ENCODE measurements at regions not wholly inside any gene's neighbourhood (a gene's known extent, or its start where the extent isn't known, plus 50 kb on each side); places are given as distances from the start of the nearest gene placed in this dataset.

DNA sequence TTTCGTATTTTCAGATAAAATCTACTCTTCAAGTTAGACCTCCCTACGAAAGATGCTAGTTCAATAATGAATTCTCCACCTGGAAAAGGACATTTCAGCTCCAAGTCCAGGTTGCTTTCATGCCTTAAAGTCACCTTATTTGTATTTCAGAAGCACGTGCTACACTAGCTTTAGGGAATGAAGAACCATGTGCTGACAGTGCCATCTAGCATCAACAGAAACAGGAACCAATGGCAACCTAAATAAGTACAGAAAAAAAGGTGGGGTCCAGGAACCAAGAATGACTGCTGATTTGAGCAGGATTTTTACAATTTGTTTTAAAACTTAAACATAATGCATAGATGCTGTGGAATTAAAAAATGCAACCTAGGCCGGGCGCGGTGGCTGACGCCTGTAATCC is 77.6 kb upstream of the SNRPN start:
- H3K27me3 ChIP-seq = no peaks in the 10 kb centered on the region
- intact Hi-C loops (cut with DNase I) = no loop called here
- no peak overlapping the region for H3K27ac ChIP-seq
- no peak for ATAC-seq
- peaks cover 0 to 52% of the 10 kb centered on the region in 2 donors for H3K9me3 ChIP-seq
- DNase-seq = no peak
- no peak overlapping the region for H3K4me3 ChIP-seq
- TF ChIP-seq, protein P1, sequence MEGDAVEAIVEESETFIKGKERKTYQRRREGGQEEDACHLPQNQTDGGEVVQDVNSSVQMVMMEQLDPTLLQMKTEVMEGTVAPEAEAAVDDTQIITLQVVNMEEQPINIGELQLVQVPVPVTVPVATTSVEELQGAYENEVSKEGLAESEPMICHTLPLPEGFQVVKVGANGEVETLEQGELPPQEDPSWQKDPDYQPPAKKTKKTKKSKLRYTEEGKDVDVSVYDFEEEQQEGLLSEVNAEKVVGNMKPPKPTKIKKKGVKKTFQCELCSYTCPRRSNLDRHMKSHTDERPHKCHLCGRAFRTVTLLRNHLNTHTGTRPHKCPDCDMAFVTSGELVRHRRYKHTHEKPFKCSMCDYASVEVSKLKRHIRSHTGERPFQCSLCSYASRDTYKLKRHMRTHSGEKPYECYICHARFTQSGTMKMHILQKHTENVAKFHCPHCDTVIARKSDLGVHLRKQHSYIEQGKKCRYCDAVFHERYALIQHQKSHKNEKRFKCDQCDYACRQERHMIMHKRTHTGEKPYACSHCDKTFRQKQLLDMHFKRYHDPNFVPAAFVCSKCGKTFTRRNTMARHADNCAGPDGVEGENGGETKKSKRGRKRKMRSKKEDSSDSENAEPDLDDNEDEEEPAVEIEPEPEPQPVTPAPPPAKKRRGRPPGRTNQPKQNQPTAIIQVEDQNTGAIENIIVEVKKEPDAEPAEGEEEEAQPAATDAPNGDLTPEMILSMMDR (IDR thresholded peaks at IDR 0.05) = no peak
- no peaks in the 10 kb centered on the region for H3K4me1 ChIP-seq
- no peaks in the 10 kb centered on the region for H3K36me3 ChIP-seq

DNA sequence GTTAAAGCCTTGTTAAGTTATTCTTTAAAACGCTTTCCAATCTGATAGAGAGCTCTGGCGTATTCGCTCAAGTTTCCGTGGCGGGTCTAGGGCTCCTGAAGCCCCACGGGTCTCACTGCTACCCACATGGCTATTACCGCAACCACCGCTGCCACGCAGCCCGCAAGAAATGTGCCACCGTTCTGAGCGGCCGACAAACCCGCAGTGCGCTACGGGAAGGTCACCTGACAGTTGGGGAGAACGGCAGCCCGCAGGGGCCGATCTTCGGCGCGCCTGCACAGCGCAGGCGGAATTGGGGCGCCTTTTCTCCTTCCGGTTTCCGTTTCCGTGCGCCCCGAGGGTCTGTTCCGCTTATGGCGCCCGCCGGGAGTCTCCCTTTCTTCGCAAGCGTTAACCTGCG is 76.6 kb upstream of the SNRPN start:
- H3K36me3 ChIP-seq = no peaks in the 10 kb centered on the region
- DNase-seq = peak in 2 of 4 donors; percentile 77 to 80
- no peaks in the 10 kb centered on the region for H3K4me1 ChIP-seq
- peak overlapping the region in 1 of 2 donors; percentile 16 for H3K4me3 ChIP-seq
- TF ChIP-seq, protein P1 (IDR thresholded peaks at IDR 0.05) = no peak
- peaks cover 0 to 47% of the 10 kb centered on the region in 2 donors for H3K9me3 ChIP-seq
- H3K27me3 ChIP-seq = no peaks in the 10 kb centered on the region
- H3K27ac ChIP-seq = no peak overlapping the region
- peak; percentile 41 for ATAC-seq
- intact Hi-C loops (cut with DNase I) = no loop called here

DNA sequence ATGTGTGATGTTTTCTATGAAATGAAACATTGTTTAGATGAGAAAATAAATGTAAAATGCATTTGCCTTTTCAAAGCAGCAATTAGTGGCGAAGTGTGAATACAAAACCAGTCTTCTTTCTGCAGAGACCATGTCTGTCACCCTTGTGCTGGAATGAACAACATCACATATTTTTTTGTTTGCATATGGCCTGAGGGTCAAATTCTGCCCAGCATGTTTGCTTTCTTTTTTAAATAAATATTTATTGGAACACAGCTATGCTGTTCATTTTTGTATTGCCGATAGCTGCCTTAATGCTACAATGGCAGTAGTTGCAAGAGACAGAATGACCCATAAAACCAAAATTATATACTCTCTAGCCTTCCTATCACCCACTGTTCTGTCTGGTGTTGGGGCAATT is 75.3 kb upstream of the SNRPN start:
- Histone ChIP-seq H3K4me1 (no peaks in the 10 kb centered on the region), H3K9me3 (peaks cover 0 to 43% of the 10 kb centered on the region in 2 donors), H3K27ac (no peak overlapping the region), H3K36me3 (no peaks in the 10 kb centered on the region), H3K27me3 (no peaks in the 10 kb centered on the region), H3K4me3 (no peak overlapping the region)
- intact Hi-C loops (cut with DNase I) = no loop called here
- no peak for DNase-seq
- ATAC-seq = no peak
- TF ChIP-seq, protein P1 (IDR thresholded peaks at IDR 0.05) = no peak

DNA sequence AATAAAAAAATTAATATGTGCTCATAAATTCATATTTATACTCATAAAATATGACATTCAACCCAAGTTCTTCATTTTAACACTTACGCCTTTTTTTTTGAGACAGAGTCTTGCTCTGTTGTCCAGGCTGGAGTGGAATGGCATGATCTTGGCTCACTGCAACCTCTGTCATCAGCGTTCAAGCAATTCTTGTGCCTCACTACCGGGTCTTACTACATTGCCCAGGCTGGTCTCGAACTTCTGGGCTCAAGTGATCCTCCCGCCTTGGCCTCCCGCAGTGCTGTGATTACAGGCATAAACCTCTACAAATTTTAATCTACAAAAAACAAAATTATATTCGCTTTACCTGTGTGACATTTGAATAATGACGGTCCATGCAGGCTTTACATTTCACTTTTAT is 74.1 kb upstream of the SNRPN start:
- no peak for ATAC-seq
- H3K27me3 ChIP-seq = no peaks in the 10 kb centered on the region
- no peak for DNase-seq
- no peak overlapping the region for H3K4me3 ChIP-seq
- H3K4me1 ChIP-seq = no peaks in the 10 kb centered on the region
- no peaks in the 10 kb centered on the region for H3K36me3 ChIP-seq
- H3K27ac ChIP-seq = no peak overlapping the region
- H3K9me3 ChIP-seq = peaks cover 0 to 43% of the 10 kb centered on the region in 2 donors
- TF ChIP-seq, protein P1 (IDR thresholded peaks at IDR 0.05) = no peak
- intact Hi-C loops (cut with DNase I) = no loop called here

DNA sequence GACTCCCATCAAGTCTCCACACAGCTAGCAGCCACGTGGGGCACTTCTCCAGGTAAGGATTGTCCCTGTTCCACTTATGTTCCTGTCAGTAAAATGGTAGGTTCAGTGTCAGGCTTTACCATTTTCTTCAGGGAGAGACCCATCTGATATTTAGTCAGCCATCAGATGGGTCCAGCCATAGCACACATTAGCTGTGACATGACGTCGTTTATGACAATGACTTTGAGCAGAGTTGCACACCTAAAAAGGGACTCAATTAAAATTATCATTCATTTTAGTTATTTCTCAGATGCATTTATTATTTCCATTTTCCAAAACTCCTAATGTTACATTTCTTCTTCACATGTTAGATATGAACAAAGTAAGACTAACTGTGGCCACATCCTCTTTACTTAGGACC is 68.2 kb upstream of the SNRPN start:
- H3K4me3 ChIP-seq = no peak overlapping the region
- intact Hi-C loops (cut with DNase I) = no loop called here
- ATAC-seq (no peak), DNase-seq (no peak)
- TF ChIP-seq, protein P1 (IDR thresholded peaks at IDR 0.05) = no peak
- H3K36me3 ChIP-seq = no peaks in the 10 kb centered on the region
- H3K4me1 ChIP-seq = no peaks in the 10 kb centered on the region
- H3K27me3 ChIP-seq = no peaks in the 10 kb centered on the region
- peaks cover 0 to 39% of the 10 kb centered on the region in 2 donors for H3K9me3 ChIP-seq
- no peak overlapping the region for H3K27ac ChIP-seq
